ENCODE measurements at regions not wholly inside any gene's neighbourhood (a gene's known extent, or its start where the extent isn't known, plus 50 kb on each side); places are given as distances from the start of the nearest gene placed in this dataset.

GRCh38 chr10:105697290-105697780 lies 1056.2 kb downstream of the SORCS3 start:
- no peak overlapping the region for H3K4me3 ChIP-seq (ENCODE audit: low read length in 2 of 2)
- no peaks in the 10 kb centered on the region for H3K27me3 ChIP-seq (ENCODE audit: control insufficient read depth in 2 of 2, insufficient read depth in 2 of 2, low read length in 2 of 2)
- H3K9ac ChIP-seq (ENCODE audit: low read depth in 1 of 2, low read length in 2 of 2), result no peak overlapping the region
- no peaks in the 10 kb centered on the region for H3K9me3 ChIP-seq (ENCODE audit: control insufficient read depth in 2 of 2, low read length in 2 of 2)
- H3K27ac ChIP-seq (ENCODE audit: low read depth in 2 of 2, low read length in 2 of 2), result no peak overlapping the region
- H3K36me3 ChIP-seq (ENCODE audit: control insufficient read depth in 2 of 2, insufficient read depth in 2 of 2, low read length in 2 of 2), result no peaks in the 10 kb centered on the region
- no peaks in the 10 kb centered on the region for H3K4me1 ChIP-seq (ENCODE audit: control insufficient read depth in 2 of 2, insufficient read depth in 2 of 2, low read length in 2 of 2)

GRCh38 chr10:105691811-105692210 lies 1050.7 kb downstream of the SORCS3 start:
- H3K36me3 ChIP-seq (ENCODE audit: control insufficient read depth in 2 of 2, insufficient read depth in 2 of 2, low read length in 2 of 2), result no peaks in the 10 kb centered on the region
- H3K27me3 ChIP-seq (ENCODE audit: control insufficient read depth in 2 of 2, insufficient read depth in 2 of 2, low read length in 2 of 2), result no peaks in the 10 kb centered on the region
- H3K9ac ChIP-seq (ENCODE audit: low read depth in 1 of 2, low read length in 2 of 2), result no peak overlapping the region
- no peaks in the 10 kb centered on the region for H3K9me3 ChIP-seq (ENCODE audit: control insufficient read depth in 2 of 2, low read length in 2 of 2)
- H3K4me1 ChIP-seq (ENCODE audit: control insufficient read depth in 2 of 2, insufficient read depth in 2 of 2, low read length in 2 of 2), result no peaks in the 10 kb centered on the region
- no peak overlapping the region for H3K4me3 ChIP-seq (ENCODE audit: low read length in 2 of 2)
- no peak overlapping the region for H3K27ac ChIP-seq (ENCODE audit: low read depth in 2 of 2, low read length in 2 of 2)

GRCh38 chr10:105682911-105683310 lies 1041.8 kb downstream of the SORCS3 start:
- Histone ChIP-seq H3K9ac (ENCODE audit: low read depth in 1 of 2, low read length in 2 of 2) (no peak overlapping the region), H3K27me3 (ENCODE audit: control insufficient read depth in 2 of 2, insufficient read depth in 2 of 2, low read length in 2 of 2) (no peaks in the 10 kb centered on the region), H3K36me3 (ENCODE audit: control insufficient read depth in 2 of 2, insufficient read depth in 2 of 2, low read length in 2 of 2) (no peaks in the 10 kb centered on the region), H3K4me3 (ENCODE audit: low read length in 2 of 2) (no peak overlapping the region), H3K9me3 (ENCODE audit: control insufficient read depth in 2 of 2, low read length in 2 of 2) (no peaks in the 10 kb centered on the region), H3K27ac (ENCODE audit: low read depth in 2 of 2, low read length in 2 of 2) (no peak overlapping the region), H3K4me1 (ENCODE audit: control insufficient read depth in 2 of 2, insufficient read depth in 2 of 2, low read length in 2 of 2) (peaks cover 0 to 4% of the 10 kb centered on the region in 2 donors)

GRCh38 chr10:105681051-105681450 lies 1040.0 kb downstream of the SORCS3 start:
- Histone ChIP-seq H3K9me3 (ENCODE audit: control insufficient read depth in 2 of 2, low read length in 2 of 2) (no peaks in the 10 kb centered on the region), H3K27me3 (ENCODE audit: control insufficient read depth in 2 of 2, insufficient read depth in 2 of 2, low read length in 2 of 2) (no peaks in the 10 kb centered on the region), H3K27ac (ENCODE audit: low read depth in 2 of 2, low read length in 2 of 2) (no peak overlapping the region), H3K4me1 (ENCODE audit: control insufficient read depth in 2 of 2, insufficient read depth in 2 of 2, low read length in 2 of 2) (peaks cover 0 to 4% of the 10 kb centered on the region in 2 donors), H3K4me3 (ENCODE audit: low read length in 2 of 2) (no peak overlapping the region), H3K9ac (ENCODE audit: low read depth in 1 of 2, low read length in 2 of 2) (no peak overlapping the region), H3K36me3 (ENCODE audit: control insufficient read depth in 2 of 2, insufficient read depth in 2 of 2, low read length in 2 of 2) (no peaks in the 10 kb centered on the region)

- Histone ChIP-seq H3K9ac (ENCODE audit: low read depth in 1 of 2, low read length in 2 of 2) (no peak overlapping the region), H3K4me3 (ENCODE audit: low read length in 2 of 2) (no peak overlapping the region), H3K36me3 (ENCODE audit: control insufficient read depth in 2 of 2, insufficient read depth in 2 of 2, low read length in 2 of 2) (no peaks in the 10 kb centered on the region), H3K9me3 (ENCODE audit: control insufficient read depth in 2 of 2, low read length in 2 of 2) (no peaks in the 10 kb centered on the region), H3K27ac (ENCODE audit: low read depth in 2 of 2, low read length in 2 of 2) (no peak overlapping the region), H3K27me3 (ENCODE audit: control insufficient read depth in 2 of 2, insufficient read depth in 2 of 2, low read length in 2 of 2) (no peaks in the 10 kb centered on the region), H3K4me1 (ENCODE audit: control insufficient read depth in 2 of 2, insufficient read depth in 2 of 2, low read length in 2 of 2) (peaks cover 0 to 4% of the 10 kb centered on the region in 2 donors)
These were observed 1038.7 kb downstream of the SORCS3 start for GRCh38 chr10:105679781-105680180.

- Histone ChIP-seq H3K27ac (ENCODE audit: low read depth in 2 of 2, low read length in 2 of 2) (no peak overlapping the region), H3K27me3 (ENCODE audit: control insufficient read depth in 2 of 2, insufficient read depth in 2 of 2, low read length in 2 of 2) (no peaks in the 10 kb centered on the region), H3K9ac (ENCODE audit: low read depth in 1 of 2, low read length in 2 of 2) (no peak overlapping the region), H3K4me3 (ENCODE audit: low read length in 2 of 2) (no peak overlapping the region), H3K4me1 (ENCODE audit: control insufficient read depth in 2 of 2, insufficient read depth in 2 of 2, low read length in 2 of 2) (no peaks in the 10 kb centered on the region), H3K9me3 (ENCODE audit: control insufficient read depth in 2 of 2, low read length in 2 of 2) (no peaks in the 10 kb centered on the region), H3K36me3 (ENCODE audit: control insufficient read depth in 2 of 2, insufficient read depth in 2 of 2, low read length in 2 of 2) (no peaks in the 10 kb centered on the region)
These were observed 1034.2 kb downstream of the SORCS3 start for GRCh38 chr10:105675333-105675732.

- H3K27ac ChIP-seq (ENCODE audit: low read depth in 2 of 2, low read length in 2 of 2), result no peak overlapping the region
- H3K9ac ChIP-seq (ENCODE audit: low read depth in 1 of 2, low read length in 2 of 2), result no peak overlapping the region
- no peaks in the 10 kb centered on the region for H3K4me1 ChIP-seq (ENCODE audit: control insufficient read depth in 2 of 2, insufficient read depth in 2 of 2, low read length in 2 of 2)
- H3K4me3 ChIP-seq (ENCODE audit: low read length in 2 of 2), result no peak overlapping the region
- no peaks in the 10 kb centered on the region for H3K9me3 ChIP-seq (ENCODE audit: control insufficient read depth in 2 of 2, low read length in 2 of 2)
- H3K27me3 ChIP-seq (ENCODE audit: control insufficient read depth in 2 of 2, insufficient read depth in 2 of 2, low read length in 2 of 2), result no peaks in the 10 kb centered on the region
- H3K36me3 ChIP-seq (ENCODE audit: control insufficient read depth in 2 of 2, insufficient read depth in 2 of 2, low read length in 2 of 2), result no peaks in the 10 kb centered on the region
These were observed 1033.4 kb downstream of the SORCS3 start for GRCh38 chr10:105674448-105674847.

GRCh38 chr10:105658696-105659095 lies 1017.6 kb downstream of the SORCS3 start:
- Histone ChIP-seq H3K4me1 (ENCODE audit: control insufficient read depth in 2 of 2, insufficient read depth in 2 of 2, low read length in 2 of 2) (no peaks in the 10 kb centered on the region), H3K9me3 (ENCODE audit: control insufficient read depth in 2 of 2, low read length in 2 of 2) (no peaks in the 10 kb centered on the region), H3K9ac (ENCODE audit: low read depth in 1 of 2, low read length in 2 of 2) (no peak overlapping the region), H3K36me3 (ENCODE audit: control insufficient read depth in 2 of 2, insufficient read depth in 2 of 2, low read length in 2 of 2) (no peaks in the 10 kb centered on the region), H3K27ac (ENCODE audit: low read depth in 2 of 2, low read length in 2 of 2) (no peak overlapping the region), H3K27me3 (ENCODE audit: control insufficient read depth in 2 of 2, insufficient read depth in 2 of 2, low read length in 2 of 2) (no peaks in the 10 kb centered on the region), H3K4me3 (ENCODE audit: low read length in 2 of 2) (no peak overlapping the region)

GRCh38 chr10:105656856-105657255 lies 1015.8 kb downstream of the SORCS3 start:
- Histone ChIP-seq H3K9me3 (ENCODE audit: control insufficient read depth in 2 of 2, low read length in 2 of 2) (no peaks in the 10 kb centered on the region), H3K36me3 (ENCODE audit: control insufficient read depth in 2 of 2, insufficient read depth in 2 of 2, low read length in 2 of 2) (no peaks in the 10 kb centered on the region), H3K27me3 (ENCODE audit: control insufficient read depth in 2 of 2, insufficient read depth in 2 of 2, low read length in 2 of 2) (no peaks in the 10 kb centered on the region), H3K27ac (ENCODE audit: low read depth in 2 of 2, low read length in 2 of 2) (no peak overlapping the region), H3K4me3 (ENCODE audit: low read length in 2 of 2) (no peak overlapping the region), H3K9ac (ENCODE audit: low read depth in 1 of 2, low read length in 2 of 2) (no peak overlapping the region), H3K4me1 (ENCODE audit: control insufficient read depth in 2 of 2, insufficient read depth in 2 of 2, low read length in 2 of 2) (no peaks in the 10 kb centered on the region)

- H3K4me1 ChIP-seq (ENCODE audit: control insufficient read depth in 2 of 2, insufficient read depth in 2 of 2, low read length in 2 of 2), result peaks cover 7 to 9% of the 10 kb centered on the region in 2 donors
- no peaks in the 10 kb centered on the region for H3K36me3 ChIP-seq (ENCODE audit: control insufficient read depth in 2 of 2, insufficient read depth in 2 of 2, low read length in 2 of 2)
- no peak overlapping the region for H3K27ac ChIP-seq (ENCODE audit: low read depth in 2 of 2, low read length in 2 of 2)
- no peak overlapping the region for H3K9ac ChIP-seq (ENCODE audit: low read depth in 1 of 2, low read length in 2 of 2)
- no peaks in the 10 kb centered on the region for H3K9me3 ChIP-seq (ENCODE audit: control insufficient read depth in 2 of 2, low read length in 2 of 2)
- no peak overlapping the region for H3K4me3 ChIP-seq (ENCODE audit: low read length in 2 of 2)
- no peaks in the 10 kb centered on the region for H3K27me3 ChIP-seq (ENCODE audit: control insufficient read depth in 2 of 2, insufficient read depth in 2 of 2, low read length in 2 of 2)
These were observed 1009.2 kb downstream of the SORCS3 start for GRCh38 chr10:105650306-105650705.

- no peak overlapping the region for H3K27ac ChIP-seq (ENCODE audit: low read depth in 2 of 2, low read length in 2 of 2)
- no peaks in the 10 kb centered on the region for H3K27me3 ChIP-seq (ENCODE audit: control insufficient read depth in 2 of 2, insufficient read depth in 2 of 2, low read length in 2 of 2)
- H3K9ac ChIP-seq (ENCODE audit: low read depth in 1 of 2, low read length in 2 of 2), result peak overlapping the region in 1 of 2 donors; percentile 0
- H3K36me3 ChIP-seq (ENCODE audit: control insufficient read depth in 2 of 2, insufficient read depth in 2 of 2, low read length in 2 of 2), result no peaks in the 10 kb centered on the region
- H3K4me3 ChIP-seq (ENCODE audit: low read length in 2 of 2), result no peak overlapping the region
- peaks cover 19 to 27% of the 10 kb centered on the region in 2 donors for H3K4me1 ChIP-seq (ENCODE audit: control insufficient read depth in 2 of 2, insufficient read depth in 2 of 2, low read length in 2 of 2)
- H3K9me3 ChIP-seq (ENCODE audit: control insufficient read depth in 2 of 2, low read length in 2 of 2), result no peaks in the 10 kb centered on the region
These were observed 1006.3 kb downstream of the SORCS3 start for GRCh38 chr10:105647354-105647753.

All from mucosa of rectum (tissue), 2 donors.